Erythroblast (primary cell): ENCODE measurements at regions not wholly inside any gene's neighbourhood (a gene's known extent, or its start where the extent isn't known, plus 50 kb on each side); places are given as distances from the start of the nearest gene placed in this dataset.

Experiments
- DNase-seq, 2 experiments: peaks; one replicate each; lab custom pipeline; 2025; lab: John Stamatoyannopoulos, UW
- GATA1 ChIP-seq: IDR thresholded peaks from 2 replicates; pipeline ENCODE4 v1.6.1; 2011; ENCODE audit warnings: low read depth, mild to moderate bottlenecking, control low read depth, low read length, moderate library complexity
- POLR2A ChIP-seq: IDR thresholded peaks from 2 replicates; pipeline ENCODE4 v1.6.1; 2011; ENCODE audit warnings: mild to moderate bottlenecking, low read length

GRCh38 chrX:74251006-74251930 is 52.7 kb upstream of the ZCCHC13 start:
- TF ChIP-seq POLR2A, result no peak
- TF ChIP-seq GATA1, result no peak
- peak; percentile 62 to 66 for DNase-seq

GRCh38 chrX:74250574-74250973 is 53.4 kb upstream of the ZCCHC13 start:
- DNase-seq, result peak in 1 of 2 experiments; percentile 34
- TF ChIP-seq POLR2A, result no peak
- no peak for TF ChIP-seq GATA1

- TF ChIP-seq GATA1, result no peak
- no peak for TF ChIP-seq POLR2A
- DNase-seq, result peak; percentile 72 to 76
Observed at GRCh38 chrX:74249963-74250362, 54.0 kb upstream of the ZCCHC13 start.

- DNase-seq, result no peak
Observed at GRCh38 chrX:74248889-74249288, 55.1 kb upstream of the ZCCHC13 start.

GRCh38 chrX:74246524-74246923 is 57.5 kb upstream of the ZCCHC13 start:
- peak; percentile 16 to 69 for DNase-seq
- TF ChIP-seq POLR2A (no peak), GATA1 (no peak)

More at GRCh38 chrX:74248889-74249288, 55.1 kb upstream of the ZCCHC13 start:
- TF ChIP-seq POLR2A (no peak), GATA1 (no peak)

GRCh38 chrX:74242484-74243138 is 61.4 kb upstream of the ZCCHC13 start:
- DNase-seq, result no peak
- TF ChIP-seq POLR2A (no peak), GATA1 (no peak)

- no peak for DNase-seq
- no peak for TF ChIP-seq POLR2A
- no peak for TF ChIP-seq GATA1
Observed at GRCh38 chrX:74242050-74242449, 61.9 kb upstream of the ZCCHC13 start.

GRCh38 chrX:74238771-74239170 is 65.2 kb upstream of the ZCCHC13 start:
- TF ChIP-seq GATA1 (no peak), POLR2A (no peak)
- no peak for DNase-seq

- no peak for TF ChIP-seq POLR2A
- no peak for TF ChIP-seq GATA1
- no peak for DNase-seq
Observed at GRCh38 chrX:74234818-74235217, 69.2 kb upstream of the ZCCHC13 start.

GRCh38 chrX:74232859-74233258 is 71.1 kb upstream of the ZCCHC13 start:
- peak; percentile 32 to 46 for DNase-seq
- TF ChIP-seq GATA1 (no peak), POLR2A (no peak)

- TF ChIP-seq POLR2A (no peak), GATA1 (no peak)
- DNase-seq, result no peak
Observed at GRCh38 chrX:74231625-74232024, 72.4 kb upstream of the ZCCHC13 start.

- TF ChIP-seq POLR2A (no peak), GATA1 (no peak)
- no peak for DNase-seq
Observed at GRCh38 chrX:74230094-74230493, 73.9 kb upstream of the ZCCHC13 start.

GRCh38 chrX:74225111-74225510 is 78.9 kb upstream of the ZCCHC13 start:
- DNase-seq, result no peak
- no peak for TF ChIP-seq POLR2A

GRCh38 chrX:74220277-74220676 is 83.7 kb upstream of the ZCCHC13 start:
- TF ChIP-seq POLR2A (no peak), GATA1 (no peak)

GRCh38 chrX:74218895-74219294 is 85.1 kb upstream of the ZCCHC13 start:
- TF ChIP-seq POLR2A (no peak), GATA1 (no peak)
- no peak for DNase-seq

More at GRCh38 chrX:74220277-74220676, 83.7 kb upstream of the ZCCHC13 start:
- no peak for DNase-seq
